ENCODE measurements at regions not wholly inside any gene's neighbourhood (a gene's known extent, or its start where the extent isn't known, plus 50 kb on each side); places are given as distances from the start of the nearest gene placed in this dataset.

- ChIA-PET CTCF (no interaction called here), POLR2A (no interaction called here)
Observed at GRCh38 chr5:173557123-173557903, 59.1 kb downstream of the BOD1 start.

- ChIA-PET CTCF (no interaction called here), POLR2A (no interaction called here)
Observed at GRCh38 chr5:173556142-173557028, 60.1 kb downstream of the BOD1 start.

- CTCF ChIA-PET: no interaction called here
- POLR2A ChIA-PET: no interaction called here
Observed at GRCh38 chr5:173554989-173555705, 61.3 kb downstream of the BOD1 start.

GRCh38 chr5:173554038-173554955 lies 62.2 kb downstream of the BOD1 start:
- ChIA-PET POLR2A (no interaction called here), CTCF (no interaction called here)

GRCh38 chr5:173550641-173551040 lies 65.8 kb downstream of the BOD1 start:
- POLR2A ChIA-PET: no interaction called here
- CTCF ChIA-PET: interaction anchor here (1.2 kb wide), 1 partner anchor 22 kb away, joined by 4 read pairs; no protein-coding TSS in a partner anchor

GRCh38 chr5:173549644-173550043 lies 66.8 kb downstream of the BOD1 start:
- CTCF ChIA-PET: interaction anchor here (1.2 kb wide), 1 partner anchor 23 kb away, joined by 4 read pairs; no protein-coding TSS in a partner anchor

GRCh38 chr5:173547579-173547978 lies 68.9 kb downstream of the BOD1 start:
- ChIA-PET POLR2A (no interaction called here), CTCF (no interaction called here)

More at GRCh38 chr5:173549644-173550043, 66.8 kb downstream of the BOD1 start:
- POLR2A ChIA-PET: no interaction called here

- CTCF ChIA-PET: interaction anchor here (1.0 kb wide), 1 partner anchor 30 kb away, joined by 3 read pairs; no protein-coding TSS in a partner anchor
- POLR2A ChIA-PET: no interaction called here
Observed at GRCh38 chr5:173542964-173543363, 73.5 kb downstream of the BOD1 start.

GRCh38 chr5:173542159-173542558 lies 74.3 kb downstream of the BOD1 start:
- ChIA-PET POLR2A (no interaction called here), CTCF (no interaction called here)

GRCh38 chr5:173538654-173539053 lies 77.8 kb downstream of the BOD1 start:
- ChIA-PET CTCF (no interaction called here), POLR2A (no interaction called here)

- ChIA-PET CTCF (no interaction called here), POLR2A (no interaction called here)
Observed at GRCh38 chr5:173538018-173538417, 78.4 kb downstream of the BOD1 start.

- CTCF ChIA-PET: no interaction called here
- POLR2A ChIA-PET: no interaction called here
Observed at GRCh38 chr5:173537228-173537627, 79.2 kb downstream of the BOD1 start.

- CTCF ChIA-PET: no interaction called here
- POLR2A ChIA-PET: no interaction called here
Observed at GRCh38 chr5:173535976-173536639, 80.3 kb downstream of the BOD1 start.

GRCh38 chr5:173535166-173535975 lies 81.1 kb downstream of the BOD1 start:
- CTCF ChIA-PET: no interaction called here

GRCh38 chr5:173534664-173535063 lies 81.8 kb downstream of the BOD1 start:
- POLR2A ChIA-PET: no interaction called here
- CTCF ChIA-PET: no interaction called here

More at GRCh38 chr5:173535166-173535975, 81.1 kb downstream of the BOD1 start:
- POLR2A ChIA-PET: no interaction called here

- ChIA-PET CTCF (no interaction called here), POLR2A (no interaction called here)
Observed at GRCh38 chr5:173534031-173534430, 82.4 kb downstream of the BOD1 start.

GRCh38 chr5:173532689-173533250 lies 83.7 kb downstream of the BOD1 start:
- CTCF ChIA-PET: no interaction called here

GRCh38 chr5:173531863-173532262 lies 84.6 kb downstream of the BOD1 start:
- ChIA-PET POLR2A (no interaction called here), CTCF (no interaction called here)

More at GRCh38 chr5:173532689-173533250, 83.7 kb downstream of the BOD1 start:
- POLR2A ChIA-PET: no interaction called here
